ENCODE measurements at regions not wholly inside any gene's neighbourhood (a gene's known extent, or its start where the extent isn't known, plus 50 kb on each side); places are given as distances from the start of the nearest gene placed in this dataset.

GRCh38 chr20:30610029-30610693, 647.3 kb upstream of the DEFB115 start:
- Histone ChIP-seq H2AFZ (ENCODE audit: low read depth, low read length) (no peak overlapping the region), H3K27me3 (ENCODE audit: insufficient read depth, low read length, poor library complexity) (no peaks in the 10 kb centered on the region), H3K79me2 (ENCODE audit: insufficient read depth, low read length) (no peaks in the 10 kb centered on the region), H3K9me3 (ENCODE audit: insufficient read depth, low read length, severe bottlenecking) (peaks cover 9% of the 10 kb centered on the region), H4K20me1 (ENCODE audit: insufficient read depth, low read length) (no peaks in the 10 kb centered on the region), H3K4me1 (ENCODE audit: insufficient read depth, low read length) (no peaks in the 10 kb centered on the region), H3K36me3 (ENCODE audit: insufficient read depth, low read length) (no peaks in the 10 kb centered on the region), H3K4me2 (ENCODE audit: insufficient read depth, low read length) (no peak overlapping the region), H3K4me3 (ENCODE audit: low read depth in 1 of 2, low read length in 2 of 2) (no peak overlapping the region), H3K9ac (ENCODE audit: low read depth, low read length) (no peak overlapping the region), H3K27ac (ENCODE audit: low read length) (no peak overlapping the region)
- TF ChIP-seq CTCF (IDR thresholded peaks at IDR 0.05; ENCODE audit: borderline replicate concordance, extremely low read depth, low read length, poor library complexity, severe bottlenecking) = no peak
- TF ChIP-seq EZH2 (IDR thresholded peaks at IDR 0.05; ENCODE audit: borderline replicate concordance, low read depth, low read length, severe bottlenecking) = no peak
- DNase-seq (no peak), ATAC-seq (ENCODE audit: insufficient read depth, low read depth) (no peak)

GRCh38 chr20:30610751-30611150, 646.7 kb upstream of the DEFB115 start:
- Histone ChIP-seq H3K27me3 (ENCODE audit: insufficient read depth, low read length, poor library complexity) (no peaks in the 10 kb centered on the region), H3K36me3 (ENCODE audit: insufficient read depth, low read length) (no peaks in the 10 kb centered on the region), H3K9me3 (ENCODE audit: insufficient read depth, low read length, severe bottlenecking) (peaks cover 9% of the 10 kb centered on the region), H3K4me3 (ENCODE audit: low read depth in 1 of 2, low read length in 2 of 2) (no peak overlapping the region), H4K20me1 (ENCODE audit: insufficient read depth, low read length) (no peaks in the 10 kb centered on the region), H2AFZ (ENCODE audit: low read depth, low read length) (no peak overlapping the region), H3K4me2 (ENCODE audit: insufficient read depth, low read length) (no peak overlapping the region), H3K79me2 (ENCODE audit: insufficient read depth, low read length) (no peaks in the 10 kb centered on the region), H3K4me1 (ENCODE audit: insufficient read depth, low read length) (no peaks in the 10 kb centered on the region), H3K27ac (ENCODE audit: low read length) (no peak overlapping the region), H3K9ac (ENCODE audit: low read depth, low read length) (no peak overlapping the region)
- DNase-seq (no peak), ATAC-seq (ENCODE audit: insufficient read depth, low read depth) (no peak)
- TF ChIP-seq EZH2 (IDR thresholded peaks at IDR 0.05; ENCODE audit: borderline replicate concordance, low read depth, low read length, severe bottlenecking) (no peak), CTCF (IDR thresholded peaks at IDR 0.05; ENCODE audit: borderline replicate concordance, extremely low read depth, low read length, poor library complexity, severe bottlenecking) (no peak)

GRCh38 chr20:30611239-30611984, 646.1 kb upstream of the DEFB115 start:
- no peak for ATAC-seq (ENCODE audit: insufficient read depth, low read depth)
- Histone ChIP-seq H2AFZ (ENCODE audit: low read depth, low read length) (no peak overlapping the region), H3K79me2 (ENCODE audit: insufficient read depth, low read length) (no peaks in the 10 kb centered on the region)

More at GRCh38 chr20:30611239-30611984, 646.1 kb upstream of the DEFB115 start:
- H4K20me1 ChIP-seq (ENCODE audit: insufficient read depth, low read length) = no peaks in the 10 kb centered on the region
- TF ChIP-seq CTCF (IDR thresholded peaks at IDR 0.05; ENCODE audit: borderline replicate concordance, extremely low read depth, low read length, poor library complexity, severe bottlenecking) = no peak
- TF ChIP-seq EZH2 (IDR thresholded peaks at IDR 0.05; ENCODE audit: borderline replicate concordance, low read depth, low read length, severe bottlenecking) = no peak
- H3K27me3 ChIP-seq (ENCODE audit: insufficient read depth, low read length, poor library complexity) = no peaks in the 10 kb centered on the region
- no peak overlapping the region for H3K9ac ChIP-seq (ENCODE audit: low read depth, low read length)
- no peak for DNase-seq
- H3K4me2 ChIP-seq (ENCODE audit: insufficient read depth, low read length) = no peak overlapping the region
- no peaks in the 10 kb centered on the region for H3K4me1 ChIP-seq (ENCODE audit: insufficient read depth, low read length)
- H3K27ac ChIP-seq (ENCODE audit: low read length) = no peak overlapping the region
- no peak overlapping the region for H3K4me3 ChIP-seq (ENCODE audit: low read depth in 1 of 2, low read length in 2 of 2)
- H3K9me3 ChIP-seq (ENCODE audit: insufficient read depth, low read length, severe bottlenecking) = peaks cover 6% of the 10 kb centered on the region
- H3K36me3 ChIP-seq (ENCODE audit: insufficient read depth, low read length) = no peaks in the 10 kb centered on the region

All from DND-41 (cell line).